DOHH2 (cell line): ENCODE measurements at regions not wholly inside any gene's neighbourhood (a gene's known extent, or its start where the extent isn't known, plus 50 kb on each side); places are given as distances from the start of the nearest gene placed in this dataset.

Experiments used
- H3F3A ChIP-seq: fragments of 200-600 bp; sonication (generic), shearing (Covaris generic); 2 replicates; pipeline ENCODE4 v1.6.0; 2016; ENCODE audit warnings: antibody characterized with exemption, mild to moderate bottlenecking; ENCODE audit not compliant: control insufficient read depth, insufficient read depth
- H3K27ac ChIP-seq: fragments of 200-600 bp; sonication (generic); 2 replicates; pipeline ENCODE4 v1.5.1; 2014; ENCODE audit warnings: low read depth, mild to moderate bottlenecking, low read length, moderate library complexity
- H3K27me3 ChIP-seq: fragments of 200-600 bp; sonication (generic); 2 replicates; pipeline ENCODE4 v1.6.1; 2014; ENCODE audit warnings: mild to moderate bottlenecking, low read length, mixed read lengths; ENCODE audit not compliant: control insufficient read depth
- H3K36me3 ChIP-seq: fragments of 200-600 bp; sonication (generic); 2 replicates; pipeline ENCODE4 v1.6.1; 2014; ENCODE audit warnings: mild to moderate bottlenecking, low read length, moderate library complexity, mixed read lengths; ENCODE audit not compliant: control insufficient read depth
- H3K4me1 ChIP-seq: fragments of 200-600 bp; sonication (generic); 2 replicates; pipeline ENCODE4 v1.6.1; 2014; ENCODE audit warnings: mild to moderate bottlenecking, low read length, mixed read lengths; ENCODE audit not compliant: control insufficient read depth
- H3K4me2 ChIP-seq: fragments of 200-600 bp; sonication (generic); 2 replicates; pipeline ENCODE4 v1.6.0; 2014; ENCODE audit warnings: mild to moderate bottlenecking, low read length, moderate library complexity
- H3K4me3 ChIP-seq: fragments of 200-600 bp; sonication (generic); 2 replicates; pipeline ENCODE4 v1.5.1; 2014; ENCODE audit warnings: mild to moderate bottlenecking, low read length, mixed read lengths
- H3K79me2 ChIP-seq: fragments of 200-600 bp; sonication (generic); 2 replicates; pipeline ENCODE4 v1.6.1; 2014; ENCODE audit warnings: mild to moderate bottlenecking, low read length, mixed read lengths; ENCODE audit not compliant: control insufficient read depth
- H3K9me2 ChIP-seq: fragments of 200-600 bp; sonication (generic); replicated peaks from 2 replicates; pipeline ENCODE4 v1.6.1; 2014; ENCODE audit warnings: mild to moderate bottlenecking, low read length, mixed read lengths; ENCODE audit not compliant: control insufficient read depth
- H3K9me3 ChIP-seq: fragments of 200-600 bp; sonication (generic); 2 replicates; pipeline ENCODE4 v1.6.1; 2014; ENCODE audit warnings: antibody characterized with exemption, low read length, mixed read lengths; ENCODE audit not compliant: control insufficient read depth, insufficient read depth
- H4K20me1 ChIP-seq: fragments of 200-600 bp; sonication (generic); 2 replicates; pipeline ENCODE4 v1.6.0; 2014; ENCODE audit warnings: low read depth, mild to moderate bottlenecking, antibody characterized with exemption, low read length, moderate library complexity; ENCODE audit not compliant: control insufficient read depth, insufficient read depth
- CTCF ChIP-seq: fragments of 200-600 bp; sonication (generic); IDR thresholded peaks from one replicate; pipeline ENCODE4 v1.5.1; 2014; ENCODE audit warnings: antibody characterized with exemption, mild to moderate bottlenecking, low read depth, low read length; ENCODE audit not compliant: poor library complexity, severe bottlenecking
- EZH2phosphoT487 ChIP-seq: fragments of 200-600 bp; sonication (generic); IDR thresholded peaks from 2 replicates; pipeline ENCODE4 v1.6.1; 2017; ENCODE audit warnings: borderline replicate concordance, mild to moderate bottlenecking, antibody characterized with exemption, low read length, moderate library complexity, mixed read lengths

DNA sequence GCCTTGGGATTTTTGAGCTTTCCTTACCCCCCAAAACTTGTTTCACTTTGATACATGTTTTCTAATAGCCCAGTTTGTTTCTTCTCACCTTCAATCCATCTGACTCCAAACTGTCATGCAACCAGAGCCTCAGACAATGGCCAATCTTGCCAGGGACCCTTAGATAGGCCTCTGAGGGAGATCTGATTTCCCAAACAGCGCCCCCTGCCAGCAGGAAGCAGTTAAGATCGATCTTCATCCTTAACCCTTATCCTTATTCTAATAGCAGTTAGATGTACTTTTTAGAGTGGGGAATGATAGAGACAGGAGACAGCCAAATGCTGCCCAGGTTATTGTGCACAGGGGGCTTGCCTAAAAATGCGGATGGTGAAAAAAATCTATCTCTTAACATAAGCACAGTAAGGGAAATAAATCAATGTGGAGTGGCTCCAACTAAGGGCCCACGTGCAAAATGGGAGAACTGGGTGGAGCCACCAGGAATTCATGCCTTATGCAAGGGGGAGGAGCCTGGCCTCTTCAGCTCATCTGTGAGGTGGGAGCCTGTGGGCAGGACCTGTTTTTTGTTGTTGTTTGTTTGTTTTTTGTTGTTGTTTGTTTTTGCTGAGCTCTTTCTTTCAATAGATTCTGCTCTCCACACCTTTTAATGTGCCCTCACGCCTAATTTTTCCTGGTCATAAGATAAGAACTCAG, 833.6 kb upstream of the AGA start:
- Histone ChIP-seq H3K27ac (no peak overlapping the region), H3K4me2 (no peak overlapping the region), H4K20me1 (no peaks in the 10 kb centered on the region), H3K79me2 (no peaks in the 10 kb centered on the region), H3K4me3 (no peak overlapping the region), H3F3A (no peaks in the 10 kb centered on the region), H3K9me3 (no peaks in the 10 kb centered on the region), H3K36me3 (no peaks in the 10 kb centered on the region), H3K9me2 (no peaks in the 10 kb centered on the region), H3K4me1 (no peaks in the 10 kb centered on the region), H3K27me3 (no peaks in the 10 kb centered on the region)
- TF ChIP-seq EZH2phosphoT487 (no peak), CTCF (peak; percentile 42)

GRCh38 chr4:178280362-178280761, 838.1 kb upstream of the AGA start:
- H4K20me1 ChIP-seq, result no peaks in the 10 kb centered on the region
- TF ChIP-seq CTCF (no peak), EZH2phosphoT487 (no peak)
- H3K4me2 ChIP-seq, result no peak overlapping the region
- H3K9me2 ChIP-seq, result no peaks in the 10 kb centered on the region
- no peaks in the 10 kb centered on the region for H3K36me3 ChIP-seq
- H3K79me2 ChIP-seq, result no peaks in the 10 kb centered on the region
- H3F3A ChIP-seq, result no peaks in the 10 kb centered on the region
- H3K4me1 ChIP-seq, result no peaks in the 10 kb centered on the region
- H3K27me3 ChIP-seq, result no peaks in the 10 kb centered on the region
- no peak overlapping the region for H3K27ac ChIP-seq
- no peaks in the 10 kb centered on the region for H3K9me3 ChIP-seq
- H3K4me3 ChIP-seq, result no peak overlapping the region

- no peaks in the 10 kb centered on the region for H3K9me3 ChIP-seq
- H3K27me3 ChIP-seq, result no peaks in the 10 kb centered on the region
- no peak overlapping the region for H3K27ac ChIP-seq
- no peak overlapping the region for H3K4me3 ChIP-seq
- H3F3A ChIP-seq, result no peaks in the 10 kb centered on the region
- H3K9me2 ChIP-seq, result no peaks in the 10 kb centered on the region
- no peak overlapping the region for H3K4me2 ChIP-seq
- no peaks in the 10 kb centered on the region for H3K36me3 ChIP-seq
- no peaks in the 10 kb centered on the region for H4K20me1 ChIP-seq
- no peaks in the 10 kb centered on the region for H3K79me2 ChIP-seq
- TF ChIP-seq CTCF (no peak), EZH2phosphoT487 (no peak)
- no peaks in the 10 kb centered on the region for H3K4me1 ChIP-seq
These were observed 846.2 kb upstream of the AGA start for GRCh38 chr4:178288462-178288861.
